Bone marrow (tissue), 2 donors: ENCODE measurements at regions not wholly inside any gene's neighbourhood (a gene's known extent, or its start where the extent isn't known, plus 50 kb on each side); places are given as distances from the start of the nearest gene placed in this dataset.

Experiments
- DNase-seq, 2 donors: peaks; one replicate each; lab custom pipeline; 2025; lab: John Stamatoyannopoulos, UW

GRCh38 chr13:89737051-89737450 lies 1610.4 kb upstream of the MIR17HG start:
- DNase-seq = no peak

DNA sequence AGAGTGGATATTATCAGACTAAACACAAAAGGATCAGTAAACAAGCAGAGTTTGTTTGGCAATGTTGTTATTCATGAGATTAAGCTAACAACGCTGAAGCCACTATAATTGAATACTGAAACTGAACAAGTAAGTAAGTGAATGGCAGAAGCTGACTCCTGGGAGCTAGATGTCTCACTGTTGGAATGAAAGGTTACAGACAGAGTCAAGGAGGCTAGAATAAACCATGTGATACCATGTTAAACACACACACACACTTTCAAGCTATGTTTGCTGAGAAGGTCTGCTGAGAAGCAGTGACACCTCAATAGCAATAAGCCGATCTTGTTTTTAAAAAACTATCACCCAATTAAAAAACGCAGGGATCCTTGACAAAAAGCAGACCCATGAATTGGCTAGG lies 1609.4 kb upstream of the MIR17HG start:
- no peak for DNase-seq

GRCh38 chr13:89740994-89741685 lies 1606.3 kb upstream of the MIR17HG start:
- no peak for DNase-seq

GRCh38 chr13:89746554-89746953 lies 1600.9 kb upstream of the MIR17HG start:
- no peak for DNase-seq

GRCh38 chr13:89748716-89749115 lies 1598.8 kb upstream of the MIR17HG start:
- DNase-seq = no peak

DNA sequence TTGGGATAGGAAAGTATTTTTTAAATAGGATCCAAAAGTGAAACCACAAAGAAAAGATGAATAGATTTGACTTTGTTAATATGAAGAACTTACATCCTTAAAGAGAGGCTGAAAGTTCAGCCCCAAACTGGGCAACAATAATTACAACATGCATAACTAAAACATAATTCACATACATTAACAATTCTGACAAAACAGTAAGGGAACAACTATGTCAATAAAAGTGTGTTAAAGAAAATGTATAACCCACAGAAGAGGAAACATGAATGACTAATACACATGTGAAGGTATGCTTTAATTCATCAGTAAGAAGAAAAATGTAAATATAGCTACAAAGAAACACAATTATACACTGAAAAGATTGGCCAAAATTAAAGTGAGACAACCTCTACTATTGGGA lies 1597.6 kb upstream of the MIR17HG start:
- no peak for DNase-seq

DNA sequence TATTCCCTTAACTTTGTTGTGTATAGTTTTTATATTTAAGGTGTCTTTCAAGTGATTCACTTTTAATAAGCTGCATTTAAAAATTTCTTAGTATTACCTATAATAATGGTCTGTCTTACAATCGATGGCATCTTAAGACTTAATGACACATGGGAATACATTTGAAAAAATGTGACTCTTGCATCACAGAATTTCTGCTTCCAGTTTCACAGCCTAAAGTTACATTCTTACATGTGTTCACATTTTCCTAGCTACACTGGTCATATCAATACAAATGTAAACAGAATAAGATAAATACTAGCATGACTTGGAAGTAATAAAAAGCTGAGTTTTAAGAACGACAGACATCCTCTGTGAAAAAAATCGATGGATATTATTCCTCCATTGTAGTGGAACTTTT lies 1597.1 kb upstream of the MIR17HG start:
- DNase-seq = no peak

- DNase-seq = no peak
Observed at GRCh38 chr13:89751432-89751930, 1596.0 kb upstream of the MIR17HG start.

DNA sequence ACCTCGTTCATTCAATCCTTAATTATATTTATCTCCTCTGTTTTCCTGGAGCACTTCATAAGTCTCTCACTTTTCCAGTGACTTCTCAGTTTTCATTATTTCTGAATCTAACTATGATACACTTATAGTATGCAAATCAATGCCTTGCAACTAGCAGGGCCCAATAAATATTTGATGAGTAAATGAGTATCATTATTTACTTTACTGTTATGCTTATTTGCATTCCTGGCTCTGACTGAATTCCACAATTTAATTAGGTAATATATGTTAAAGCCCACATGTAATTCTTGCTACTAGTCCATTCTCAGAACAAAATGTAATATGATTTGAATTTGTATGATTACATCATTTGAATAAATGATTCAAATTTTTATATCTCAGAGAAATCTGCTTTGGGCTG lies 1595.1 kb upstream of the MIR17HG start:
- no peak for DNase-seq

GRCh38 chr13:89755729-89756492 lies 1591.6 kb upstream of the MIR17HG start:
- DNase-seq = no peak

- no peak for DNase-seq
Observed at GRCh38 chr13:89763005-89763404, 1584.5 kb upstream of the MIR17HG start.

GRCh38 chr13:89783221-89783755 lies 1564.2 kb upstream of the MIR17HG start:
- DNase-seq = no peak

DNA sequence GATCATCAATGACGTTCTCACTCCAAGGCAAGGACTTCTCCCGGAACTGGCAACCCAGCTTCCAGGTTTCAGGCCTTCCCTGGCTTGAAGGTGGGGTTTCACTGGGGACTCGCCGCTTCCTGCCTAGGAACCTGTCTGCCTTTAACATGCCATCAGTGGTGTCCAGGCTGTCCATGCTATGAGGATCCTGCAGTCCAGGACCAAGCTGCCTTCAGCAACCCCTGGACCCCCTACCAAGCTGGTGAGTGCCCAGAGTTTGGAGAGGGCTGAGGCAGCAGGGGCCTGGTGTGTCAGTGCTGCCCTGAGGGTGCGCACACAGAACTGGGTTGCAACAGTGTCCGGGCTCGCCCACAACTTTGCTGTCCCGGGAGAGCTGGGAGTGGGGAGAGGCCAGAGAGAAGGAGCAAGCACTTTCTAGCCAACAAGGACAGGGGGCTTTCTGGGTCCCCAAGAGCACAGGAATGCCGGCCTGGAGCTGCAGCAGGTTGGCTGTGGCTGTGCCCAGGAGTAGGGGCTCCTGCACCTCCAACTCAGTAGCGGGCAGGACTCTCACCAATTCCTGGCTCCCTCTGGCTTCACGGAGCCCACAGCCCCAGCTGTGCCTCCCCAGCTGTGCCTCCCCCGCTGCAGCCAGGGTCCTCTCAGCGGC lies 1563.2 kb upstream of the MIR17HG start:
- no peak for DNase-seq

DNA sequence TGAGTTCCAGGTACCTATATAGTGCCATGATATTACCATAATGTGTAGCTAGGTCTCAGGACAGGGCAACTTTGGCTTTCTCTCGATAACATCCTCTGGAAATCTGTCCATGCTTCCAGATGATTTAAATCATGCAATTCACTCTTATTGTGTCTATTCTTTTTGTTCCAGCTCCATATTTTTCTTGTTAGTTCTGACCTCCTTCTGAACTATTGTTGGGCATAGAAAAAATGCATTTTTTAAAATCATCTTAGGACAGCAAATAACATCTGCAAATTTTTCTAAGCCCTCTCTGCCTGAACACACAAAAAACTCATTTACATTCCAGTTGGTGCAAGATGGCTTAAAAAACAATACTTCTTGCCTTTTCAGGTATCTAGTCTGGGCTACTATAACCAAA lies 1561.0 kb upstream of the MIR17HG start:
- DNase-seq = no peak

DNA sequence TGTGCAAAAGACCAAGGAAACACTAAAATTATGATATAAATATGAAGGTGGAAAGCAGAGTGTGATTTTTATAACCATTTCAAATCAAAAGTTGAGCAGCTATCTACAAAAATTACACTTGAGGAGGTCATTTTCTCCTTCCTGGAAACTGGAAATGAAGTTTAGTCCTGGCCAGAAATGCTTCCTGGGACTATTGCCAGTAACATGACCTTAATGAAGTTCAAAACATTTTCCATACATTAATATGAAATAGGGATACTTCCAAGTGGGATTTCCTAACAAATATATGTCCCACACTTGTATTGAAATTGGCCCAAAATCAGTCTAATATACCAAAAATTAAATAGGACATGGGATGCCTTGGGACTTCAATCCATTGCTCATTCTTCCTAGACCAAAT lies 1556.8 kb upstream of the MIR17HG start:
- no peak for DNase-seq

- DNase-seq = no peak
Observed at GRCh38 chr13:89791971-89792630, 1555.4 kb upstream of the MIR17HG start.

- DNase-seq = no peak
Observed at GRCh38 chr13:89796196-89796595, 1551.3 kb upstream of the MIR17HG start.

GRCh38 chr13:89803839-89804238 lies 1543.6 kb upstream of the MIR17HG start:
- no peak for DNase-seq

DNA sequence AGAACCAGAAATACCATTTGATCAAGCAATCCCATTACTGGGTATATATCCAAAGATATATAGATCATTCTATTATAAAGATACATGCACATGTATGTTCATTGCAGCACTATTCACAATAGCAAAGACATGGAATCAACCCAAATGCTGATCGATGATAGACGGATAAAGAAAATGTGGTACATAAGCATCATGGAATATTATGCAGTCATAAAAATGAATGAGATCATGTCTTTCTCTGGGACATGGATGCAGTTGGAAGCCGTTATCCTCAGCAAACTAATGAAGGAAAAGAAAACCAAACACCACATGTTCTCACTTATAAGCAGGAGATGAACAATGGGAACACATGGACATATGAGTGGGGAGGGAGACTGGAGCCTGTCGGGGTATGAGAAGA lies 1540.9 kb upstream of the MIR17HG start:
- no peak for DNase-seq

DNA sequence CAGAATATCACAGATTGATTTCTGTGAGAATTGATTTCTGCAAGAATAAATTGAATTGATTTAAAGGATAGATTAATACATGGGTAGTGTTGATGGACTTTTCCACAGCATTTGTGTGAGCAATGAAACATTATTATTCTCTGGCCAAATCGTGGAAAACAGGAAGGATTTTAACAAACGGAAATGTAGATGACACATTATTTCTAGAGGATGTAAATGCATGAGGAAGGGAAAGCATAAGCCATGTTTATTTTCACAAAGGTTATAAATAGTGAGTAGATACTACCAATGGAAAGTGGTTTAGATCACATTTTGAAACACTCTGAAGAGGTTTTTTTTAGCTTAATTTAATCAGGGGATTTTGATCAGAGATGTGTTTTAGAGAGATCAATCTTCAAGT lies 1534.6 kb upstream of the MIR17HG start:
- DNase-seq = no peak

DNA sequence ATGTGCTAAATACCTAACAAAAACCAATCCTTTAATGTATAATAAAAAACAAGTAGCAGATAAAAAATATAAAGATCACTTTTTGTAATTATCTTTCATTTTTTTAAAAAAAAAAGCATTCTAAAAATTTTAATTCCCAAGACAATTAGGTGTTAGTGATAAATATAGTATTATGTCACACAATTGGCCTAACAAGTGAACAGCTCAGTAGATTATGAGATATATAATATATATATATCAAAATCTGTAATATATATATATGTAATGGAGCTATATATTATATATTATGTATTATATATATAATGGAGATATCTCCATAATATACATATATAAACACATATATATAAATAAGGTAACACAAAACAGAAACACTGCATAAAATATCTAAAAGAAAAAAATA lies 1531.1 kb upstream of the MIR17HG start:
- no peak for DNase-seq

- no peak for DNase-seq
Observed at GRCh38 chr13:89822467-89822866, 1525.0 kb upstream of the MIR17HG start.
